GM21528 (cell line): ENCODE measurements at regions not wholly inside any gene's neighbourhood (a gene's known extent, or its start where the extent isn't known, plus 50 kb on each side); places are given as distances from the start of the nearest gene placed in this dataset.

ENCODE experiments used
- ATAC-seq: cut with Tn5 transposase; IDR thresholded peaks from one replicate; pipeline ENCODE4 v1.9.1; 2021; ENCODE audit warnings: mild to moderate bottlenecking, moderate library complexity; ENCODE audit not compliant: unreplicated experiment, low FRiP score

DNA sequence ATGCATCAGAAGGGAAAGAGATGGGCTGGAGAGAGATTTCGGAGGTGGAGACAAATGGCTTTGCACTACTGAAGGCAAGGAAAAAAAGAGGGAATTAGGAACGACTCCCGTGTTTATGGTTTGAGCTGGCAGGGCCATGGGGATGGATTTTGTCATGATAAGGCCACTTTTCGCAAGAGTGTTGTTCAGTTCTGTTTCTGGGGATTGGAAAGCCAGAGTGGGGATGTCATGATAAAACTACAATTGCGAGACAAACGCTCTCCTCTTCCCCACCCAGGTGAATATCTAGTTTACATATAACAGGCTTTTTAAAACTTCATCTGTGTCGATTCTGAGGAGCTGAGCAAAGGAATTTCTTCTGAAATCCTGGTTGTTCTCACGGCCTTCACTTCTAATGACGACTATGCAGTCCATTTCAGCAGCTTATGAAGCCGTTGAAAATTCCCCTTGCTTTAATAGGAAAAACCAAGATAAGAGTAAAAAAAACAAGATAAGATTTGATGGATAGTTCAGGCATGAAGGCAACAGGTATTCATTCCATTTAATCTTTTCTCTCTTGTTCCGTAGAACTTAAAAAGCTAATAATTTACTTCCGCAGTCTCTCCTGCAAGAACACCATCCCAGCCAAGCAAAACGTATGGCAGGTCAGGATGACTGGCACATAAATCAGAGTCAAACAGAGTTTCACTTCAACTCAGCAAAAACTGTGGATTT lies 245.6 kb upstream of the PITRM1 start:
- no peak for ATAC-seq

DNA sequence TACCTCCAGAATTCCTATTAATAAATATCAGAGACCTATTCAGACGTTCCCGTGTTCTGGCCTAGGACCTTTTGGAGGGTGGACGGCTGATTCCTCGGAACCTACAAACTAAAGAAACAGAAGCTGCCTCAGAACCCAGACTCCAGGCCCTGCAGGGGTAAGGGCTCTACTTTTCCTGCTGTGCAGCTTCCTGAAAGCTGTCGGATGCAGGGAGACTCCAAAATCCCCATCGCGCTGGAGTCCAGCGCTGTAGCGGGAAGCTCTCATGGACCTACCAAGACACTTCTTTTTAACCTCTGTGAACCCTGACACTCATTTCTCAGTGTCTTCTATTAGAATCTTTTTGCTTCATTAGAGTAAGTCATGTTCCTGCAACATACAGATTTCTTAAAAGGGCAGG lies 244.5 kb upstream of the PITRM1 start:
- ATAC-seq, result no peak

DNA sequence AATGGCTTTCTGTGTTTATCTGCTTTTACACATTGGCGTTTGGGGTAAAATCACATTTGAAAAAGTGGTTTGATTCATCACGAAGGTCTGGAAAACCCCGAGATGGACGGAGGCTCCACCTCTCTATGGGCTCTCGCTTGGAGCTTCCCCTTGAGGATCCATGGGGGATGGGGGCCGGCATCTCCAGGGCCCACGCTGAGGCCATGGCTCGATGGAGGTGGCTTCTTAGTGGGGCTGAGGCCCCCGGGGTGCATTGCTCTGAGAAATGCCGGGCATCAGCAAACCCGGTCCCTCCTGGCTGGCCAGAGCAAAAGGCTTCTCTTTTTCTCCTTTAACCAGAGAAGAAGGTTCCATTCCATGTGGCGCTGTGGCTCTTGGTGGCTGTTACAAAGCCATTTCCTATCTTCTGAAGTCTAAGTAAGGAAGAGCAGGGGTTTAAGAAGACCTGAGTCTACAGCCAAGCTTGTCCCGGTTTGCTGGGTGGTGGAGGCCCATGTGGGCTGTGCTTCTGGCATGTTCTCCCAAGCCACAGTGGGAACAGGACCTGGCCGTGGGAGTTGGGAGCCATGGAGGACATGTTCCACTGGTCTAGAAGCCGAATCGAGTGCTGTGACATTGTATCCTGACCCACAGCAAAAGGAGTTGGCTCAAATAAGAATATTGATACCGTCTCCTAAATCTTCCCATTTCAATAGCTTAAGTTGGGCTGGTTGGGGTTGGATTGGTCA lies 243.5 kb upstream of the PITRM1 start:
- no peak for ATAC-seq

DNA sequence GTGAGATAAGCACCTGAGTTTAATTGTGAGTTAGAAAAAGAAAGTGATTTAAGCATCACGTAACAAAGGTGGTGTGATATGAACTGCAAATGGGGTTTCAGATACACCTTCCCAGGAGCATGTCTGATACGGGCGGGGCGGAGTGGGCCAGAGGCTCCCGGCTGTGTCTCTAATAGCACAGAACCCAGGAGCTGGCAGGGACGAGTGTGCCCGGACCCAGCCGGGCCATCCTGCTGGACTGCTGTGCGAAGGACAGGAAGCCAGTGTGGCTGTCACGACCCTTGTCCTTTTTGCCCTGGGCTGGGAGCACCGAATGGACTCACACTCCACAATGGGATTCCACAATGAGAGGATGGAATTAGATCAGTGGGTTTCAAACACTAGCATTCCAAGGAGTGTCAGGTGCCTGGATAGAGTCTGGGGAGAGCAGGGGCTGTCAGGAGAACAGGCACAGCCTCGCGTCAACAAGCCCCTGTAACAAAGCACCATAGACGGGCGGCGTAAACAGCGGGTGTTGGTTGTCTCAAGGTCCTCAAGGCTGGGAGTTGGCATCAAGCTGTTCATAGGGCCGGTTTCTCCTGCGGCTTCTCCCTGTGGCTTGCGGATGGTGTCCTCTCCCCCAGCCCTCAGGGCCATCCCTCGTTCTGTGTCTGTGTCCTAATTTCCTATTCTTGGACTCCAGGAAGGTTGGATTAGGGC lies 242.6 kb upstream of the PITRM1 start:
- no peak for ATAC-seq

DNA sequence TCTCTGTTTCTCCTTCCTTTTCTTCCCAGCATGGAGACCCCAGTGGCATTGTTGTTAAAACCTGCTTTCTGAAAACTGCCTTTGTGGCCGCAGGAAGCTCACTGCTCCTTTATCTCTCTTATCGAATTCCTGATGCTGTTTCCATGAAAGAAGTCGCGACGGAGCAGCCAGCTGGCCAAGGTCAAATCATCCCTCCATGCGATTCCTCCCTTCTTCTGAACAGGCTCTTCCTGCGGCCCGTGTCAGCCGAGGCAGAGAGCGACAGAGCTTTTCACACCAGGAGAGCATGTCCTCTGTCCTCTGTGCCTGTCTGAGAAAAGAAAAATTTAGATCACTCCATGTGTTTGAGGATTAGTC lies 242.1 kb upstream of the PITRM1 start:
- ATAC-seq, result no peak

GRCh38 chr10:3413937-3414666 lies 241.5 kb upstream of the PITRM1 start:
- no peak for ATAC-seq

- ATAC-seq, result no peak
Measured at GRCh38 chr10:3412646-3413045, 240.1 kb upstream of the PITRM1 start.

GRCh38 chr10:3412071-3412582 lies 239.5 kb upstream of the PITRM1 start:
- no peak for ATAC-seq

DNA sequence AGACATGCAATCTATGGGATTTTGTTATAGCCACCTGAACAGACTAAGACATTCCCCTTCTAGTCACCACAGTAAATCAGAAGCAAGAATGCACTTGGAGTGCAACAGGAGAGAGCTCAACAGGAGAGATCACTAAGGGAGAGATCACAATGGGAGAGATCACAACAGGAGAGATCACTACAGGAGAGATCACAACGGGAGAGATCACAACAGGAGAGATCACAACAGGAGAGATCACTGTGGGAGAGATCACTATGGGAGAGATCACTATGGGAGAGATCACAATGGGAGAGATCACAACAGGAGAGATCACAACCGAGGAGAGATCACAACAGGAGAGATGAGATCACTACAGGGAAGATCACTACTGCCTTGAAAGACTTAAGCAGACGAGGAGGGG lies 238.5 kb upstream of the PITRM1 start:
- no peak for ATAC-seq

GRCh38 chr10:3409928-3410327 lies 237.3 kb upstream of the PITRM1 start:
- no peak for ATAC-seq

DNA sequence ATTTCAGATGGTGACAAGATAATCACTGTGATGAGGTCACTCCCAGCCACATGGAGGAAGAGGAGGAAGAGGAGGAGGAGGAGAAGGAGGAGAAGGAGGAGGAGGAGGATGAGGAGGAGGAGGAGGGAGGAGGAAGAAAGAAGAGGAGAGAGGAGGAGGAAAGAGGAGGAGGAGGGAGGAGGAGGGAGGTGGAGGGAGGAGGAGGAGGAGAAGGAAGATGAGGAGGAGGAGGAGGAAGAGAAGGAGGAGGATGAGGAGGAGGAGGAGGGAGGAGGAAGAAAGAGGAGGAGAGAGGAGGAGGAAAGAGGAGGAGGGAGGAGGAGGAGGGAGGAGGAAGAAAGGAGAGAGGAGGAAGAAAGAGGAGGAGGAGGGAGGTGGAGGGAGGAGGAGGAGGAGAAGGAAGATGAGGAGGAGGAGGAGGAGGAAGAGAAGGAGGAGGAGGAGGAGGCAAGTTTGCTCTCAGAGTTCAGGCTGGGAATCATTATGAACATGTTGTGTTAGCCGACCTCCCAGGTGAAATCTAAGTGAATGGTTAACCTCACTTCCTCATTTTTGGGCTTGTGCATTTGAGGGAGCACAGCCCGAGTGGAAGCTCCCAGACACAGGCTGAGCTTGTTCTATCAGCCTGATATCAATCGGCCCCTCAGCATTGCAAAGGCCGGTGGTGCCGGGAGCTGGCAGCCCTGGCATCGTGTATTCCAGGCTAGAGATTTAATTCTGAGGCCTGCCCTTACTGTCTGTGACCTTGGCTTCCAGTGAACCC lies 236.2 kb upstream of the PITRM1 start:
- ATAC-seq, result no peak

GRCh38 chr10:3407208-3407607 lies 234.6 kb upstream of the PITRM1 start:
- no peak for ATAC-seq

GRCh38 chr10:3406556-3406955 lies 234.0 kb upstream of the PITRM1 start:
- no peak for ATAC-seq

DNA sequence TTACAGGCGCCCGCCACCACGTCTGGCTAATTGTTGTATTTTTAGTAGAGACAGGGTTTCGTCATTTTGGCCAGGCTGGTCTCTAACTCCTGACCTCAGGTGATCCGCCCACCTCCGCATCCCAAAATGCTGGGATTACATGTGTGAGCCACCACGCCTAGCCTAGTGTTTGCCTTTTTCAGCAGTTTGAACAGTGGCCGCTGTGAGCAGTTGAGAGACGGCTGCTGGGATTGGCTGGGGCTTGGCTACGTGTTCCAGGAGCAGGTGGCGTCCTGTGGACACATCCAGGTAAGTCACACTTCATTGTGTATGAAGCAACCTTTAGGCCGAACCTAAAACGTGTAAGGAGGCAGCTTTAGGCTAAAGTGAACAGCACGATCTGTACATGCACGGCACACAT lies 231.8 kb upstream of the PITRM1 start:
- no peak for ATAC-seq

GRCh38 chr10:3402187-3402751 lies 229.7 kb upstream of the PITRM1 start:
- ATAC-seq, result no peak

DNA sequence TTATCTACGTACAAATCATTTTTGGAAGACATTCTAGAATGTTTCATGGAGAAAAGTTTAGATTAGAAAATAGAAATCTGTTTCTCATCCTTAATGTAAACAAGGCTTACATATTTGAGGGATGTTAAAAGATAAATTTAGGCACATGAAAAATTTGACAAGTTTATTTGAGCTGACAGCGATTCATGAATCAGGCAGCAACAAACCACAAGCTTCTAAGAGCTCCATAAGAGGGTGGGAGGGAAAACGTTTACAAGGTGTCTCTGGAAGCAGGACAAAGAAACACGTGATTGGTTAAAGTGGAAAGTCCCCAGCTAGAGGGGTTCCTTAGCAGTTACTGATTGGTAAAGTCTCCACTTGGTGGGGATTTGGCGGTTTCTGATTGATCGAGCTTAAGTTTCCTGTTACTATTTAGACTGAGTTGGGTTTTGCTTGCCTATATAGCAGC lies 228.9 kb upstream of the PITRM1 start:
- no peak for ATAC-seq

DNA sequence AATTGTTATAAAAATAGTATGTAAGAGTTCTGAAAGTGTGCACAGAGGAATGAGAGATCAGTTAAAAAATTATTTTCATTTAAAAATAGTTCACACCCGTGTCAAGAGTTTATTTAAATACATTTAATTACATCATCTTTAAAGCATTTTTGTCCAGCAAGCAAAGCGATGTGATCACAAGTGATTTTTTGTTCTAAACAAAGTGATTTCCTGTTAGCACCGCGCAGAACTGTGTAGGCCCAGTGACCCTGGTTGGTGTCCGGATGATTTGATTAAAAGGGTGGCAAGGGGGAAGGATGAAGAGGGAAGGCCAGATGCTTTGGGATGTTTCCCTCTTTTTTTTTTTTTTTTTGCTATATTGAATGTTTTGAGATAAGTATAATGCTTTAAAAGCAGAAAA lies 227.8 kb upstream of the PITRM1 start:
- ATAC-seq, result no peak

GRCh38 chr10:3399756-3400155 lies 227.2 kb upstream of the PITRM1 start:
- ATAC-seq, result no peak

- ATAC-seq, result no peak
Measured at GRCh38 chr10:3398825-3399646, 226.5 kb upstream of the PITRM1 start.
